IMR-90 (cell line): ENCODE measurements at regions not wholly inside any gene's neighbourhood (a gene's known extent, or its start where the extent isn't known, plus 50 kb on each side); places are given as distances from the start of the nearest gene placed in this dataset.
A peak's percentile ranks its signal among the peaks of the same experiment; 100 is the strongest.

Experiments used
- ATAC-seq: fragments of 200-7000 bp; cut with Tn5 transposase; 2 replicates; pipeline ENCODE4 v1.9.1; 2020; ENCODE audit warnings: low read depth, mild to moderate bottlenecking, moderate library complexity
- BruUV-seq: library from RNA; stranded (reverse); fragments of 400-500 nt; replicated peaks from 2 replicates; lab custom pipeline; 2021; lab: Mats Ljungman, UMichigan
- CTCF ChIA-PET: fragments of 300-600 bp; formaldehyde crosslinking; extraction: SDS; loops from one replicate; lab custom pipeline; 2021; ENCODE audit warnings: antibody characterized with exemption; lab: Yijun Ruan, JAX
- POLR2A ChIA-PET: fragments of 300-600 bp; sonication (Branson Sonifier 250); formaldehyde crosslinking; loops from one replicate; lab custom pipeline; 2022; ENCODE audit warnings: antibody characterized with exemption; ENCODE audit not compliant: unreplicated experiment; lab: Charles Lee
- DNase-seq: peaks from one replicate; pipeline ENCODE4 v3.0.0; 2013
- H2AFZ ChIP-seq: replicated peaks from 2 replicates; pipeline ENCODE3; 2013; ENCODE audit warnings: low read length, mild to moderate bottlenecking; ENCODE audit not compliant: poor library complexity
- H2AK5ac ChIP-seq: 2 replicates; pipeline ENCODE4 v1.6.1; 2013; ENCODE audit warnings: low read depth, low read length, inconsistent platforms
- H2AK9ac ChIP-seq: replicated peaks from 2 replicates; pipeline ENCODE3; 2013; ENCODE audit warnings: mild to moderate bottlenecking, low read depth, low read length, moderate library complexity; ENCODE audit not compliant: poor library complexity
- H2BK120ac ChIP-seq: 2 replicates; pipeline ENCODE4 v1.6.1; 2013; ENCODE audit warnings: low read depth, low read length, inconsistent platforms
- H2BK15ac ChIP-seq: 3 replicates; pipeline ENCODE4 v1.6.1; 2013; ENCODE audit warnings: low read depth, low read length, inconsistent platforms
- H2BK20ac ChIP-seq: 2 replicates; pipeline ENCODE4 v1.6.1; 2013; ENCODE audit warnings: low read depth, mild to moderate bottlenecking, inconsistent platforms, low read length, moderate library complexity
- H2BK5ac ChIP-seq: 2 replicates; pipeline ENCODE4 v1.6.1; 2013; ENCODE audit warnings: mild to moderate bottlenecking, low read depth, low read length, inconsistent platforms; ENCODE audit not compliant: poor library complexity, severe bottlenecking
- H3K14ac ChIP-seq: replicated peaks from 2 replicates; pipeline ENCODE4 v1.6.1; 2013; ENCODE audit warnings: low read depth, low read length, inconsistent platforms
- H3K18ac ChIP-seq: 2 replicates; pipeline ENCODE4 v1.6.1; 2013; ENCODE audit warnings: low read depth, low read length, control low read depth
- H3K23ac ChIP-seq: 2 replicates; pipeline ENCODE4 v1.6.1; 2013; ENCODE audit warnings: low read depth, low read length, inconsistent platforms
- H3K27ac ChIP-seq: 2 replicates; pipeline ENCODE4 v1.5.1; 2013; ENCODE audit warnings: mild to moderate bottlenecking, control low read depth, low read length; ENCODE audit not compliant: insufficient read depth
- H3K27me3 ChIP-seq: 2 replicates; pipeline ENCODE4 v1.6.1; 2013; ENCODE audit warnings: low read length; ENCODE audit not compliant: control insufficient read depth, insufficient read depth
- H3K36me3 ChIP-seq: 2 replicates; pipeline ENCODE4 v1.6.1; 2013; ENCODE audit warnings: low read length, mixed read lengths; ENCODE audit not compliant: control insufficient read depth, insufficient read depth
- H3K4ac ChIP-seq: 2 replicates; pipeline ENCODE4 v1.6.1; 2013; ENCODE audit warnings: low read depth, low read length, inconsistent platforms
- H3K4me1 ChIP-seq: 2 replicates; pipeline ENCODE4 v1.6.1; 2013; ENCODE audit warnings: low read length, mixed read lengths; ENCODE audit not compliant: control insufficient read depth, insufficient read depth
- H3K4me2 ChIP-seq: 2 replicates; pipeline ENCODE4 v1.6.1; 2013; ENCODE audit warnings: low read depth, mild to moderate bottlenecking, control low read depth, low read length, moderate library complexity
- H3K4me3 ChIP-seq: 2 replicates; pipeline ENCODE4 v1.5.1; 2013; ENCODE audit warnings: low read depth, mild to moderate bottlenecking, control low read depth, low read length, moderate library complexity; ENCODE audit not compliant: insufficient read depth
- H3K56ac ChIP-seq: 2 replicates; pipeline ENCODE4 v1.6.1; 2013; ENCODE audit warnings: low read length, inconsistent platforms; ENCODE audit not compliant: insufficient read depth; ENCODE audit errors: extremely low read depth
- H3K79me1 ChIP-seq, 2 experiments: 2 replicates each; pipeline ENCODE4 v1.6.1; 2013; ENCODE audit warnings: low read length in 2 of 2, inconsistent platforms in 1 of 2, low read depth in 1 of 2
- H3K9ac ChIP-seq: 2 replicates; pipeline ENCODE4 v1.6.1; 2013; ENCODE audit warnings: low read depth, low read length, control low read depth
- H3K9me1 ChIP-seq: 2 replicates; pipeline ENCODE4 v1.6.1; 2013; ENCODE audit warnings: low read length, inconsistent platforms; ENCODE audit not compliant: insufficient read depth
- H3K9me3 ChIP-seq: 2 replicates; pipeline ENCODE4 v1.6.1; 2013; ENCODE audit warnings: low read length; ENCODE audit not compliant: control insufficient read depth, insufficient read depth
- H4K20me1 ChIP-seq: 2 replicates; pipeline ENCODE4 v1.6.1; 2013; ENCODE audit warnings: low read length, inconsistent platforms; ENCODE audit not compliant: insufficient read depth
- H4K5ac ChIP-seq: 2 replicates; pipeline ENCODE4 v1.6.1; 2013; ENCODE audit warnings: mild to moderate bottlenecking, low read depth, low read length, control low read depth
- H4K8ac ChIP-seq, 2 experiments: 2 replicates each; pipeline ENCODE4 v1.6.1; 2013; ENCODE audit warnings: low read depth in 2 of 2, low read length in 2 of 2, control low read depth in 1 of 2, inconsistent platforms in 1 of 2
- H4K91ac ChIP-seq: 2 replicates; pipeline ENCODE4 v1.6.1; 2013; ENCODE audit warnings: low read depth, low read length, inconsistent platforms; ENCODE audit not compliant: insufficient read depth
- BHLHE40 ChIP-seq: fragments of 150-350 bp; IDR thresholded peaks from 2 replicates; pipeline ENCODE4 v1.6.1; 2016; ENCODE audit warnings: mild to moderate bottlenecking, low read depth, low read length
- CHD1 ChIP-seq: IDR thresholded peaks from 2 replicates; pipeline ENCODE4 v1.6.1; 2012; ENCODE audit warnings: low read depth, low read length, improper control_type of control experiment
- FOS ChIP-seq: fragments of 150-350 bp; IDR thresholded peaks from 2 replicates; pipeline ENCODE4 v1.6.1; 2016; ENCODE audit warnings: low read depth, low read length
- MAFK ChIP-seq: IDR thresholded peaks from 2 replicates; pipeline ENCODE4 v1.6.1; 2012; ENCODE audit warnings: low read depth, low read length, improper control_type of control experiment
- MAZ ChIP-seq: IDR thresholded peaks from 2 replicates; pipeline ENCODE4 v1.6.1; 2012; ENCODE audit warnings: low read depth, mild to moderate bottlenecking, low read length, improper control_type of control experiment, moderate library complexity, borderline replicate concordance
- NFE2L2 ChIP-seq: fragments of 150-350 bp; IDR thresholded peaks from 2 replicates; pipeline ENCODE4 v1.6.1; 2016; ENCODE audit warnings: low read depth, mild to moderate bottlenecking, low read length
- POLR2A ChIP-seq: IDR thresholded peaks from 2 replicates; pipeline ENCODE4 v1.6.1; 2012; ENCODE audit warnings: mild to moderate bottlenecking, low read depth, low read length
- RCOR1 ChIP-seq: IDR thresholded peaks from 2 replicates; pipeline ENCODE4 v1.6.1; 2012; ENCODE audit warnings: mild to moderate bottlenecking, low read length, improper control_type of control experiment; ENCODE audit not compliant: insufficient replicate concordance
- SMC3 ChIP-seq: fragments of 150-350 bp; IDR thresholded peaks from 2 replicates; pipeline ENCODE4 v1.6.1; 2016; ENCODE audit warnings: low read depth, mild to moderate bottlenecking, antibody characterized with exemption, low read length, moderate library complexity
- WGBS, 2 experiments: methylation state at CpG; one replicate each; pipeline versions ENCODE4 v1.1.5 to v1.1.7; 2013; ENCODE audit warnings: missing lambda C conversion rate in 2 of 2; ENCODE audit not compliant: insufficient read length in 1 of 2; ENCODE audit errors: extremely low coverage in 2 of 2; 5-methylcytosine and 5-hydroxymethylcytosine counted together
- dilution Hi-C: fragments of 300-500 bp; cut with HindIII; formaldehyde crosslinking; loops from one replicate; pipeline ENCODE4 v1.14.3; 2018; ENCODE audit warnings: low sequenced_read_pairs; ENCODE audit not compliant: unreplicated experiment
- in situ Hi-C: fragments of 300-500 bp; cut with MboI; formaldehyde crosslinking; loops from 3 replicates; pipeline ENCODE4 v1.14.3; 2019; ENCODE audit warnings: low sequenced_read_pairs, inconsistent platforms, mixed read lengths
- intact Hi-C: fragments of 100-400 bp; cut with micrococcal nuclease; formaldehyde crosslinking; loops from 2 replicates; pipeline ENCODE4 v1.10.0; 2022
- TF ChIP-seq, protein P1 (sequence below): conservative IDR thresholded peaks from 2 replicates; pipeline ENCODE4 v1.5.1; 2012; ENCODE audit warnings: mild to moderate bottlenecking, low read depth, low read length, improper control_type of control experiment
- TF ChIP-seq, protein P2 (sequence below): fragments of 150-350 bp; IDR thresholded peaks from 2 replicates; pipeline ENCODE4 v1.6.1; 2016; ENCODE audit warnings: low read depth, mild to moderate bottlenecking, low read length, moderate library complexity, borderline replicate concordance

DNA sequence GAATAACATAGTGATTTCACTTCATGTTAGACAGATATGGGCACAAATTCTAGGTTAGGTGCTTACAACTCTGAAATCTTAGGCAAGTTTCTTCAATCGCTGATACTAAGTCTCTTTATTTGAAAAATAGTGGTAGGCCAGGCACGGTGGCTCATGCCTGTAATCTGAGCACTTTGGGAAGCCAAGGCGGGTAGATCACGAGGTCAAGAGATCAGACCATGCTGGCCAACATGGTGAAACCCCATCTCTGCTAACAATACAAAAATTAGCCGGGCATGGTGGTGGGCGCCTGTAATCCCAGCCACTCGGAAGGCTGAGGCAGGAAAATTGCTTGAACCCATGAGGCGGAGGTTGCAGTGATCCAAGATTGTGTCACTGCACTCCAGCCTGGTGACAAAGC, 729.4 kb downstream of the METTL15 start:
- Histone ChIP-seq H3K4me2 (no peak overlapping the region), H3K4me1 (peaks cover 14% of the 10 kb centered on the region), H2BK15ac (peak overlapping the region; percentile 68; the same call in 1 of the 3 replicates), H4K20me1 (no peaks in the 10 kb centered on the region), H4K91ac (peak overlapping the region; percentile 99), H2BK5ac (peak overlapping the region; percentile 99), H3K23ac (peak overlapping the region; percentile 24; the same call in 1 of the 2 replicates), H3K79me1 (no peaks in the 10 kb centered on the region), H2AK9ac (no peak overlapping the region), H3K27me3 (no peaks in the 10 kb centered on the region), H3K27ac (peak overlapping the region; percentile 98), H3K56ac (peak overlapping the region; percentile 97), H4K8ac (peak overlapping the region; percentile 98 to 99), H3K4me3 (no peak overlapping the region), H3K9me1 (peaks cover 4% of the 10 kb centered on the region; the same call in 1 of the 2 replicates), H4K5ac (peak overlapping the region; percentile 96), H3K9me3 (no peaks in the 10 kb centered on the region), H2AK5ac (peak overlapping the region; percentile 93), H2BK120ac (peak overlapping the region; percentile 99), H2BK20ac (peak overlapping the region; percentile 100), H3K4ac (peak overlapping the region; percentile 100), H3K14ac (peak overlapping the region; percentile 98), H3K36me3 (no peaks in the 10 kb centered on the region), H3K9ac (peak overlapping the region; percentile 37; the same call in 1 of the 2 replicates), H2AFZ (no peak overlapping the region), H3K18ac (peak overlapping the region; percentile 99)
- dilution Hi-C loops: no loop called here
- 95% methylated on average over 3 of the region's 8 CpGs; no CpG with 5 or more reads in 1 of the 2 experiments for WGBS, 2 experiments
- ChIA-PET CTCF (interaction anchor here (0.6 kb wide), 1 partner anchor 1139 kb away, joined by 5 read pairs; no protein-coding TSS in a partner anchor), POLR2A (interaction anchor here (0.7 kb wide), 2 partner anchors 339 to 1139 kb away, joined by 3 to 4 read pairs; no protein-coding TSS in a partner anchor)
- in situ Hi-C loops: loop anchor here (10.0 to 25.0 kb wide), 2 partner anchors 497 to 1125 kb away; partner anchors contain the start of gene BDNF
- ATAC-seq (no peak), DNase-seq (no peak)
- TF ChIP-seq, protein P1, sequence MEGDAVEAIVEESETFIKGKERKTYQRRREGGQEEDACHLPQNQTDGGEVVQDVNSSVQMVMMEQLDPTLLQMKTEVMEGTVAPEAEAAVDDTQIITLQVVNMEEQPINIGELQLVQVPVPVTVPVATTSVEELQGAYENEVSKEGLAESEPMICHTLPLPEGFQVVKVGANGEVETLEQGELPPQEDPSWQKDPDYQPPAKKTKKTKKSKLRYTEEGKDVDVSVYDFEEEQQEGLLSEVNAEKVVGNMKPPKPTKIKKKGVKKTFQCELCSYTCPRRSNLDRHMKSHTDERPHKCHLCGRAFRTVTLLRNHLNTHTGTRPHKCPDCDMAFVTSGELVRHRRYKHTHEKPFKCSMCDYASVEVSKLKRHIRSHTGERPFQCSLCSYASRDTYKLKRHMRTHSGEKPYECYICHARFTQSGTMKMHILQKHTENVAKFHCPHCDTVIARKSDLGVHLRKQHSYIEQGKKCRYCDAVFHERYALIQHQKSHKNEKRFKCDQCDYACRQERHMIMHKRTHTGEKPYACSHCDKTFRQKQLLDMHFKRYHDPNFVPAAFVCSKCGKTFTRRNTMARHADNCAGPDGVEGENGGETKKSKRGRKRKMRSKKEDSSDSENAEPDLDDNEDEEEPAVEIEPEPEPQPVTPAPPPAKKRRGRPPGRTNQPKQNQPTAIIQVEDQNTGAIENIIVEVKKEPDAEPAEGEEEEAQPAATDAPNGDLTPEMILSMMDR: no peak
- no peak for TF ChIP-seq MAFK
- no peak for TF ChIP-seq MAZ
- TF ChIP-seq BHLHE40: no peak
- TF ChIP-seq NFE2L2: no peak
- no peak for TF ChIP-seq POLR2A
- no peak for TF ChIP-seq FOS
- TF ChIP-seq, protein P2, sequence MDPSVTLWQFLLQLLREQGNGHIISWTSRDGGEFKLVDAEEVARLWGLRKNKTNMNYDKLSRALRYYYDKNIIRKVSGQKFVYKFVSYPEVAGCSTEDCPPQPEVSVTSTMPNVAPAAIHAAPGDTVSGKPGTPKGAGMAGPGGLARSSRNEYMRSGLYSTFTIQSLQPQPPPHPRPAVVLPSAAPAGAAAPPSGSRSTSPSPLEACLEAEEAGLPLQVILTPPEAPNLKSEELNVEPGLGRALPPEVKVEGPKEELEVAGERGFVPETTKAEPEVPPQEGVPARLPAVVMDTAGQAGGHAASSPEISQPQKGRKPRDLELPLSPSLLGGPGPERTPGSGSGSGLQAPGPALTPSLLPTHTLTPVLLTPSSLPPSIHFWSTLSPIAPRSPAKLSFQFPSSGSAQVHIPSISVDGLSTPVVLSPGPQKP: no peak
- no peak for TF ChIP-seq SMC3
- no peak for TF ChIP-seq CHD1
- TF ChIP-seq RCOR1: no peak
- intact Hi-C loops: loop anchor here (1.0 to 2.0 kb wide), 4 partner anchors 126 to 491 kb away; no protein-coding TSS in a partner anchor
- BruUV-seq: no TSS peak
